ENCODE measurements at regions not wholly inside any gene's neighbourhood (a gene's known extent, or its start where the extent isn't known, plus 50 kb on each side); places are given as distances from the start of the nearest gene placed in this dataset.

DNA sequence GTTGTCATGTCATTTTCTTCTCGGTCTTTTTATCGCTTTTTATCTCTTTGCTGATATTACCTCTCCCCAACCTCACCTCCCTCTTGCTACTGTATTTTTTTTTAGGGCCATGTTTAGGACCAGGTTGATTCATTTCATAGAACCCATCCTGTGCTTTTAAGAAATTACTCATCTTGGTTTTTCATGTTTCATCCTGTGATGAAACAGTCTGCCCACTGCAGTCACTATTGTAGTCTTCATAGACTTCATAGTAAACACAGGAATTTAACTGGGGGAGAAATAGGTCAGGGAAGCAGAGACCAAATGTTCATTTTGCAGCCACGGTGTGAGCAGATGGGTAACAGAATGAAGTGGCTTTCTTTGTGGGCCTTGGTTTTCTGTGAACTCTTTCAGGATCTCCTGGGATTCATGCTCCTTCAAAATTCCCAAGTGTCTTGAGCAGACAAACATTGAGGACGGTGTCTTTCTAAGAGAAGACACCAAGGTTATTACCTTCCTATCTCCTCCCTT is 161.8 kb downstream of the NAA11 start:
- TF ChIP-seq, protein P1, sequence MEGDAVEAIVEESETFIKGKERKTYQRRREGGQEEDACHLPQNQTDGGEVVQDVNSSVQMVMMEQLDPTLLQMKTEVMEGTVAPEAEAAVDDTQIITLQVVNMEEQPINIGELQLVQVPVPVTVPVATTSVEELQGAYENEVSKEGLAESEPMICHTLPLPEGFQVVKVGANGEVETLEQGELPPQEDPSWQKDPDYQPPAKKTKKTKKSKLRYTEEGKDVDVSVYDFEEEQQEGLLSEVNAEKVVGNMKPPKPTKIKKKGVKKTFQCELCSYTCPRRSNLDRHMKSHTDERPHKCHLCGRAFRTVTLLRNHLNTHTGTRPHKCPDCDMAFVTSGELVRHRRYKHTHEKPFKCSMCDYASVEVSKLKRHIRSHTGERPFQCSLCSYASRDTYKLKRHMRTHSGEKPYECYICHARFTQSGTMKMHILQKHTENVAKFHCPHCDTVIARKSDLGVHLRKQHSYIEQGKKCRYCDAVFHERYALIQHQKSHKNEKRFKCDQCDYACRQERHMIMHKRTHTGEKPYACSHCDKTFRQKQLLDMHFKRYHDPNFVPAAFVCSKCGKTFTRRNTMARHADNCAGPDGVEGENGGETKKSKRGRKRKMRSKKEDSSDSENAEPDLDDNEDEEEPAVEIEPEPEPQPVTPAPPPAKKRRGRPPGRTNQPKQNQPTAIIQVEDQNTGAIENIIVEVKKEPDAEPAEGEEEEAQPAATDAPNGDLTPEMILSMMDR (IDR thresholded peaks at IDR 0.05; ENCODE audit: insufficient read depth, low read depth, low read length) = no peak
- TF ChIP-seq EZH2 (IDR thresholded peaks at IDR 0.05; ENCODE audit: insufficient read depth, low read length) = no peak

Measured in astrocyte (in vitro differentiated cells and primary cell).